HG03196 (cell line): ENCODE measurements at regions not wholly inside any gene's neighbourhood (a gene's known extent, or its start where the extent isn't known, plus 50 kb on each side); places are given as distances from the start of the nearest gene placed in this dataset.

Experiments
- ATAC-seq: cut with Tn5 transposase; IDR thresholded peaks from one replicate; pipeline ENCODE4 v1.9.1; 2021; ENCODE audit not compliant: unreplicated experiment

- ATAC-seq, result no peak
Measured at GRCh38 chr2:118668431-118669424, 178.7 kb downstream of the EN1 start.

GRCh38 chr2:118667964-118668363, 179.5 kb downstream of the EN1 start:
- ATAC-seq, result no peak

DNA sequence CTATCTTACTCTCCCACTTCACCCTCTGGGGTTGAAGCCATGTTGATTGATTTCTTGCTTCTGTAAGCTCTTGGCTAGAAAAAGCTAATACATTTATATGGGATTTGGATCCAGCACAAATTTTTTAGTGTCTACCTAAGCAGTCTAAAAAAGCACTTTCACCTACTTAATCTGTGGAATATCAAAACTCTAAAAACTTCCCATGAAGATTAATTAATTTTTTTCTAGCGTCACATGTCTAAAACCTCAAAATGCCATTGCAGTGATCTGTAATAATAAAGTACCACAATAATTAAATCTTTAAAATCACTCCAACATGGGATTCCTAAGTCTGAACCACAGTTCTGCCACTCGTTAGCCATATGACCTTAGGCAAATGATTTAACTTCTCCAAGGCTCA, 180.1 kb downstream of the EN1 start:
- ATAC-seq, result no peak

- no peak for ATAC-seq
Measured at GRCh38 chr2:118665784-118666529, 181.5 kb downstream of the EN1 start.

GRCh38 chr2:118661179-118661578, 186.3 kb downstream of the EN1 start:
- no peak for ATAC-seq

DNA sequence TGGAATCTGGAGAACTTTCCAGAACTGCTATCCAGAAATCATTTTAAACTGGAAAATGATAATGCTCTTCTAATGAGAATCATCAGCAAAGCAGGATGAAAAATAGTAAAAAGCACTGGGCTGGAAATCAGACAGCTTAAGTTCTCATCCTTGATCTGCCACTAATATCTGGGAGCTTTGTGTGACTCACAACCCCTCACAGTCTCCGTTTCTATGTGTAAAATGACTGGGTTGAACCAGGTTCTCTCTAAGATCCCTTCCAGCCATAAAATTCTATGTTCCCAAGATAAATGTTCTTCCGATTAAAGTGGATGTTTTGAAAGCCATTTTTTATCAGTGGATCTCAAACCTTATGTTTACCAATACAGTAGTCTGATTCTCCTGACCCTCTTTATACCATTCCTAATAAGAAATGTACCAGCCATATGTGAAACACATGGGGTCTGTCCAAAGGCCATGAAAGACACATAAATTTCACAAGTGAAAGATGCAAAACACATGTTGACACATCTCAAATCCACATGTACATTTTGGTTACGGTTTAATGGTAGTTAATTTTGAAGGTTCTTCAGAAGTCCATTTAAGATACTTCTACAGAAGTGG, 188.8 kb downstream of the EN1 start:
- no peak for ATAC-seq

GRCh38 chr2:118657466-118657865, 190.0 kb downstream of the EN1 start:
- no peak for ATAC-seq

DNA sequence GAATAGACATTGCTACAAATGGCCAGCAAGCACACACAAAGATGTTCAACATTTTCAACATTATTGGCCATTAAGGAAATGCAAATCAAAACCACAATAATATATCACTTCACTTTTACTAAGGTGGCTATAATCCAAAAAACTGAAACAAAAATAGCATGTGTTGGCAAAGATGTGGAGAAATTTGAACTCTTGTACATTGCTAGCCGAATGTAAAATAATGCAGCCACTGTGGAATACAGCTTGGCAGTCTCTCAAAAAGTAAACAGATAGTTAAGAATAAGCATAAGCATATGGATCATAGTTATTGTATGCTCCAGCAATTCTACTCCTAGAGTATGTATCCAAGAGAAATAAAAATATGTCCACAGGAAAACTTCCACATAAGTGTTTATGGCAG, 192.5 kb downstream of the EN1 start:
- no peak for ATAC-seq

DNA sequence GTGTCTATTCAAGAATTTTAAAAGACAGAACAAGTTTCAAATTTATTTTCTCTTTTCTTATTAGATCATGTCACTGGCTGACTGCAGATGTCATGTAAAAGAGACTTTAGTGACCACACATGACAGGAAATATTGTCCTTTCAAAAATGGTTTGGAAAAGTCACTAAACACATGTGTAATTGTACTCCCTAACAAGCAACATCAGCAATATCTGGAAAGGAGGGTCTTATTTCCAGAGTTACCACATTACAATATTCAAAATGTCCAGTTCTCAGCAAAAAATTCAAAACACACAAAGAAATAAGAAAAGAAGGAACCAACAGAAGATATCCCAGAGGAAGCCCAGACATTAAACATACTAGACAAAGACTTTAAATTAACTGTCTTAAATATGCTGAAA, 197.1 kb downstream of the EN1 start:
- ATAC-seq, result no peak

DNA sequence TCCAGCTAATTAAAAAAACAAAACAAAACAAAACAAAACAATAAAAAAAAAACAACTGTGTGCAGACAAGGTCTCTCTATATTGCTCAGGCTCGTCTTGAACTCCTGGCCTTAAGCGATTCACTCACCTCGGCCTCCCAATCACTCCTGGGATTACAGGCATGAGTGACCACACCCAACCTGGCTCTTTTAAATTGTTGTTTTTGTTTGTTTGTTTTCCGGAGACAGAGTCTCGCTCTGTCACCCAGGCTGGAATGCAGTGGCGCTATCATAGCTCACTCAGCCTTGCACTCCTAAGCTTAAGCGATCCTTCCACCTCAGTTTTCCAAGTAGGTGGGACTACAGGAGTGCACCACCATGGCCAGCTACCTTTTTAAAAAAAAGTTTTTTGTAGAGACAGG, 201.6 kb downstream of the EN1 start:
- no peak for ATAC-seq

GRCh38 chr2:118644190-118644589, 203.3 kb downstream of the EN1 start:
- no peak for ATAC-seq

- ATAC-seq, result no peak
Measured at GRCh38 chr2:118643294-118643693, 204.2 kb downstream of the EN1 start.

DNA sequence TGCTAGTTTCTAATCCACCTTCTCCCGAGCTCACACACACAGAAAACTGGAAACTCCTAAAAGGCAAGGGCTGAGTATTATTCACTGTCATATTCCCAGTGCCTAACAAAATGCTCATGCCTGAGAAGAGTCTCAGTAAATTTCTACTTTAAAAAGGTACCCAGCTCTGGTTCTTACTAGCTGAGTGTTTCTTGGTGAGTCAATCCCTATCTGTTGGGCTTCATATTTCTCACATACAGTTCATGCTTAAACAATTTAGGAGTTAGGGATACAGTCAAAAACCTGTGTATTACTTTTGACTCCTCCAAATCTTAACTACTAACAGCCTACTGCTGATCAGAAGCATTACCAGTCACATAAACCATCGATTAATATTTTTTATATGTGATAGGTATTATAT, 204.9 kb downstream of the EN1 start:
- no peak for ATAC-seq

DNA sequence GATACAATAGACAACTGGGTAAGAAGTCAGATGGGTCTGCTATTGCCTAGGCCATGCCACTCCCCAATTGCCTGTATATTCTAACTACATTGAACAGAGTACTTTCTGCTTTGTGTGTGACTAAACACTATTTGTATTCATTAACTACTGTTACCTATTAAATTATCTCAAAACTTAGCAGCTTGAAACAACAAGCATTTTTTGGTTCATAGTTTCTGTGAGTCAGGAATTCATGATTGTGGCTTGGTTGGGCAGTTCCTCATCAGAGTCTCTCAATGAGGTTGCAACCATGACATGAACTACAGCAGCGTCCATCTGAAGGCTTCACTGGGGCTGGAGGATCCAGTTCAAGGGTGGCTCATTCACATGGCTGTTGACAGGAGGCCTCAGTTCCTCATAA, 205.7 kb downstream of the EN1 start:
- no peak for ATAC-seq

- no peak for ATAC-seq
Measured at GRCh38 chr2:118639371-118639770, 208.1 kb downstream of the EN1 start.

DNA sequence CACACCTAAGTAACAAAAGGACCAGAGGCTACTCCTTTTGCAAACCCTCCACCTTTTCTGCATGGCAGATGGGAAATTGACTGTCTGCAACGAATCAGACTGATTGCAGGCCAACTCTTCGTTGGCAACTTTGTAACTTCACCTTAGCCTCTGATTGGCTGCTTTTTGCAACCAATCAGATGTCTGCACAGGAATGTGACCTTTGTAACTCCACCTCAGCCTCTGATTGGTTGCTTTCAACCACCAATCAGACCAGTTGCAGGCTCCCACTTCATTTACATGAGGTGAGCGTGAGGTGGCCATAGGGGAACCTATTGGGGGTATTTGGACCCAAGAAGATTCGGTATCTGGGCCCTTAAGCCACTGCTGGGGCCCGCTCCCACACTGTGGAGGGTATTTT, 209.0 kb downstream of the EN1 start:
- ATAC-seq, result no peak

DNA sequence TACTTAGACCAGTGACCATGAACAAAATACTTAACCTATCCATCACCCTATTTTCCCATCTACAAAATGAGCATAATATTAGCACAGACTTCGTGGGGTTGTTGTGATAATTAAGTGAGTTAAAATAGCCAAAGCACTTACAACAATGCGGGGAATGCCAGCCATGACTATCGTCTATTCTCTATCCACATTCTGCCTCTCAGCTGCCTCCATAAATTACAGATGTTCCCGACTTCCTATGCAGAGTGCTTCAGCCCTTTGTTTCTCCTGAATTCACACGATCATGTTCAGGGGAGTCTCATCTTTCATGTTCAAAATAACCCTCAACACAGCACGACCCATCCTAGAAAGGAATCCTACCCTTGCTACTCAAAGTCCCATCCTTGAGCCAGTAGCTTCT, 211.6 kb downstream of the EN1 start:
- no peak for ATAC-seq

- no peak for ATAC-seq
Measured at GRCh38 chr2:118634876-118635275, 212.6 kb downstream of the EN1 start.

DNA sequence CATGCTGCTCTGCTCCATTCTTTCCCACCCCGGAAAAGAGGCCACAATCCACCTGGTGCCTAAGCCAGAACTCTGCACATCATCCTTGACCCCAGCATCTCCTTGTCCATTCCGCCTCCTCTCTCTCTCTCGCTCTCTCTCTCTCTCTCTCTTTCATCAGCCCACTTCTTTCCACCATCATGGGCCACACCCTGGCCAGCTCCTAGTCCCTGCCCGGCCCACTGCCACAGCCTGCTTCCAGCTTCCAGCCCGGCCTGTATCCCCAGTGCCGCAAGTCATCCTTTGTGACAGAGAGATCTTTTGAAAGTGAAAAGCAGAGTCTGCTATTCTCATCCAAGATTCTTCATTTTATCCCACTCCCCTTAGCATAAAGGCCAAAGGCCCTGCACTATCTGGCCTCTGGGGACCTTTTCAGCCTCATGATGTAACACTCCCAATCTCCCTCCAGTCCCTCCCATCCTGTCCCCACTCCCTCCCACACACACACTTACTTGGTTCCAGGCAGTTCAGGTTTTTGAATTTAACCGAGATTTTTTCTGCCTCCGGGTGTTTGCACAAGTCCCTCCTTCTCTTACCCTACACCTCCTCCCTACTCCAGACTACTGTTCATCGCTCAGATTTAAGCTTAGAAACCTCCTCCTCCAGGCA, 214.0 kb downstream of the EN1 start:
- no peak for ATAC-seq

- no peak for ATAC-seq
Measured at GRCh38 chr2:118632921-118633320, 214.5 kb downstream of the EN1 start.

DNA sequence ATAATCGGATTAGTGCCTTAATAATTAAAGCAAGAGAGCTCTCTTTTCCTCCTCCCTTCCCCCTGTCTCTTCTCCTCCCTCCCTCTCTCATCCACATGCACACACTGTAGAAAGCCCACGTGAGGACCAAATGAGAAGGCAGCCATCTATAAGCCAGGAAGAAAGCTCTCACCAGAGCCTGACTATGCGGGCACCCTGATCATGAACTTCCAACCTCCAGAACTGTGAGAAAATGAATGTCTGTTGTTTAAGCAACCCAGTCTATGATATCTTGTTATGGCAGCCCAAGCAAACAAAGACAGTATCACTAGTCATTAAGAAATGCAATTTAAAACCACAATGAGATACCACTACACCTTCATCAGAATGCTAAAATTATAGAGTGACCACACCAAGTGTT, 220.3 kb downstream of the EN1 start:
- ATAC-seq, result no peak
